ENCODE measurements at regions not wholly inside any gene's neighbourhood (a gene's known extent, or its start where the extent isn't known, plus 50 kb on each side); places are given as distances from the start of the nearest gene placed in this dataset.

DNA sequence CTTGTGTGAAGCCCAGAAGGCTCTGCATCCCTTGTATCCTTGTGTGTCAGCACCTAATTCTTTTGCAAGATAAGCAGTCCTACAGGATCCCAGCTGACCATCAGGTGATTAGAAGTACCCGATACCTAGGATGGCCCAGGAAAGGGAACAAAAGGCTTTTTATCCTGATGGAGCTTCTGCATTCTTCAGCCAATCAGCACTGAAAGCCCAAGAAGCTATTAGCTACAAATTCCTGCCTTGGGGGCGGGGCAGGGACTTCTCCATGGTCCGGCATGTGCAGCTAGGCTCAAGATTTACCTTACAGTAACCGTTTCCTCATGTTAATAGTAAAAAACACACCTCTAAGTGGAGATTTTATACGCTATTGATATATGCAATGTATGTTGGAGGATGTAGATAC, 264.6 kb upstream of the THUMPD2 start:
- H3K9me3 Mint-ChIP-seq, result no peaks in the 10 kb centered on the region
- H3K27ac Mint-ChIP-seq, result no peak overlapping the region
- peaks cover 5% of the 10 kb centered on the region for H3K27me3 Mint-ChIP-seq (ENCODE audit: low read depth, poor library complexity)
- H3K4me1 Mint-ChIP-seq, result no peaks in the 10 kb centered on the region
- TF ChIP-seq, protein P1, sequence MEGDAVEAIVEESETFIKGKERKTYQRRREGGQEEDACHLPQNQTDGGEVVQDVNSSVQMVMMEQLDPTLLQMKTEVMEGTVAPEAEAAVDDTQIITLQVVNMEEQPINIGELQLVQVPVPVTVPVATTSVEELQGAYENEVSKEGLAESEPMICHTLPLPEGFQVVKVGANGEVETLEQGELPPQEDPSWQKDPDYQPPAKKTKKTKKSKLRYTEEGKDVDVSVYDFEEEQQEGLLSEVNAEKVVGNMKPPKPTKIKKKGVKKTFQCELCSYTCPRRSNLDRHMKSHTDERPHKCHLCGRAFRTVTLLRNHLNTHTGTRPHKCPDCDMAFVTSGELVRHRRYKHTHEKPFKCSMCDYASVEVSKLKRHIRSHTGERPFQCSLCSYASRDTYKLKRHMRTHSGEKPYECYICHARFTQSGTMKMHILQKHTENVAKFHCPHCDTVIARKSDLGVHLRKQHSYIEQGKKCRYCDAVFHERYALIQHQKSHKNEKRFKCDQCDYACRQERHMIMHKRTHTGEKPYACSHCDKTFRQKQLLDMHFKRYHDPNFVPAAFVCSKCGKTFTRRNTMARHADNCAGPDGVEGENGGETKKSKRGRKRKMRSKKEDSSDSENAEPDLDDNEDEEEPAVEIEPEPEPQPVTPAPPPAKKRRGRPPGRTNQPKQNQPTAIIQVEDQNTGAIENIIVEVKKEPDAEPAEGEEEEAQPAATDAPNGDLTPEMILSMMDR (IDR thresholded peaks at IDR 0.05), result no peak
- no peaks in the 10 kb centered on the region for H3K36me3 Mint-ChIP-seq (ENCODE audit: low read depth)
- H3K4me3 Mint-ChIP-seq, result no peak overlapping the region
- no peak for DNase-seq

- H3K27me3 Mint-ChIP-seq (ENCODE audit: low read depth, poor library complexity), result peaks cover 5% of the 10 kb centered on the region
- no peak for DNase-seq
- TF ChIP-seq, protein P1 (IDR thresholded peaks at IDR 0.05), result no peak
- H3K9me3 Mint-ChIP-seq, result no peaks in the 10 kb centered on the region
- H3K36me3 Mint-ChIP-seq (ENCODE audit: low read depth), result no peaks in the 10 kb centered on the region
- H3K27ac Mint-ChIP-seq, result no peak overlapping the region
- no peak overlapping the region for H3K4me3 Mint-ChIP-seq
- no peaks in the 10 kb centered on the region for H3K4me1 Mint-ChIP-seq
These were observed 264.1 kb upstream of the THUMPD2 start for GRCh38 chr2:40043191-40043590.

- no peak for DNase-seq
- Mint-ChIP-seq H3K27ac (no peak overlapping the region), H3K36me3 (ENCODE audit: low read depth) (no peaks in the 10 kb centered on the region), H3K4me3 (no peak overlapping the region), H3K4me1 (no peaks in the 10 kb centered on the region), H3K27me3 (ENCODE audit: low read depth, poor library complexity) (peaks cover 5% of the 10 kb centered on the region), H3K9me3 (no peaks in the 10 kb centered on the region)
- TF ChIP-seq, protein P1 (IDR thresholded peaks at IDR 0.05), result no peak
These were observed 262.6 kb upstream of the THUMPD2 start for GRCh38 chr2:40041422-40042382.

DNA sequence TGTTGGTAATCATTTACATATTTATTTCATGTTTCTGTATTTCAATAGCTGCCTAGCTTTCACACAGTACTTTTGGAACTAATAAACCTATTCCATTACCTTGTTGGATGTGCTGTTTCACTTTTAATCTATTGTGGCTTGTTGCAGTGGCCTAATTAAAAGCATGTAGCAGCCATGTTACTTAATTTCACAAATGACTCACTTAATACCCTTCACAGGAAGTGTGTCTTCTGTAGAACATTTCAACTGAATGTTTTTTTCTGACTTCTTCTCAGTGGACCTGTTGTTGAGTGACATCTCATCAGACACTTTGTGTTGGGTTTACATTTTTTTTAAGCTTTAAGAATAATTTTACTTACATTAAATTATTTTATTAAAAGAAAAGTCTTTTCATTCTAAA, 260.5 kb upstream of the THUMPD2 start:
- Mint-ChIP-seq H3K36me3 (ENCODE audit: low read depth) (no peaks in the 10 kb centered on the region), H3K4me1 (no peaks in the 10 kb centered on the region), H3K27ac (no peak overlapping the region), H3K4me3 (no peak overlapping the region), H3K27me3 (ENCODE audit: low read depth, poor library complexity) (peaks cover 10% of the 10 kb centered on the region), H3K9me3 (peaks cover 3% of the 10 kb centered on the region)
- no peak for DNase-seq
- TF ChIP-seq, protein P1 (IDR thresholded peaks at IDR 0.05), result no peak

DNA sequence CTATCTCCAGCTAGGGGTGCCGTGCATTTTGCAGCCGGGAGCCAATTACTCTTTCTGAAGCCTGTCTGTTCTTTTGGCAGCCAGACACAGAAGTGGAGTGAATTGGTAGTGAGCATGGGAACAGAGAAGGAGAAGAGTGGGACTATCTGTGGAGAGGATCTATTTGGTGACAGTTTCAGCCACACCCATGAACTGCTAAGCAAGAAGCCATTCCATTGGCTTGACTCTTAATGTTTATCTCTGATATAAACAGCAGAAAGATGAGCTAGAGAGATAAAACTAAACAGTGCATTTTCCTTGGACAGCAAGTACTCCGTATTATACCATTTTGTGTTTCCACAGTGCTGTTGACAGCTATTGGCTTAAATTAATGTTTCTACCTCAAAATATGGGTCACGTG, 259.6 kb upstream of the THUMPD2 start:
- no peaks in the 10 kb centered on the region for H3K36me3 Mint-ChIP-seq (ENCODE audit: low read depth)
- TF ChIP-seq, protein P1 (IDR thresholded peaks at IDR 0.05), result no peak
- no peak overlapping the region for H3K27ac Mint-ChIP-seq
- H3K4me3 Mint-ChIP-seq, result no peak overlapping the region
- DNase-seq, result no peak
- peaks cover 8% of the 10 kb centered on the region for H3K9me3 Mint-ChIP-seq
- no peaks in the 10 kb centered on the region for H3K4me1 Mint-ChIP-seq
- peaks cover 10% of the 10 kb centered on the region for H3K27me3 Mint-ChIP-seq (ENCODE audit: low read depth, poor library complexity)

DNA sequence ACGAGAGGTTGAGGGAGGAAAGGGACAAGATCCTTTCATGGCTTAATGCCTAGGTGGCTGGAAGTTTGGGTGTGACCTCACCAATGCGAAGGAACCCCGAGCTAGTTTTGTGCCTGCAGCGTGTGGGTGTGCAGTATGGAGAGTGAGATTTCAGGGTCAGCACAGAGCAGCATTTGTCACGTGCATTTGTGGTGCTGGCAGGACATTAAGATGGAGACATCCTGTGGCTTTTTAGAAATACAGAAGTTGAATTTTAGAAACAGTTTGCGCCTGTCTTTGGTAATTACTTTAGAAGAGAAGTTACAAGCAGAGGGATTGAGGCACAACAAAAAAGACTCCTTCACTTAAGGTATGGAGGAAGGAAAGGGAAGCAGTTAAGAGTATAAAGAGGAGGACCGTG, 258.2 kb upstream of the THUMPD2 start:
- Mint-ChIP-seq H3K4me3 (no peak overlapping the region), H3K4me1 (no peaks in the 10 kb centered on the region), H3K27ac (no peak overlapping the region), H3K9me3 (peaks cover 8% of the 10 kb centered on the region), H3K27me3 (ENCODE audit: low read depth, poor library complexity) (peaks cover 5% of the 10 kb centered on the region), H3K36me3 (ENCODE audit: low read depth) (no peaks in the 10 kb centered on the region)
- TF ChIP-seq, protein P1 (IDR thresholded peaks at IDR 0.05), result no peak
- DNase-seq, result no peak
